DMS 273 (cell line): ENCODE measurements at regions not wholly inside any gene's neighbourhood (a gene's known extent, or its start where the extent isn't known, plus 50 kb on each side); places are given as distances from the start of the nearest gene placed in this dataset.

Experiments used
- DNase-seq: peaks from one replicate; lab custom pipeline; 2025; ENCODE audit not compliant: unreplicated experiment; lab: John Stamatoyannopoulos, UW

DNA sequence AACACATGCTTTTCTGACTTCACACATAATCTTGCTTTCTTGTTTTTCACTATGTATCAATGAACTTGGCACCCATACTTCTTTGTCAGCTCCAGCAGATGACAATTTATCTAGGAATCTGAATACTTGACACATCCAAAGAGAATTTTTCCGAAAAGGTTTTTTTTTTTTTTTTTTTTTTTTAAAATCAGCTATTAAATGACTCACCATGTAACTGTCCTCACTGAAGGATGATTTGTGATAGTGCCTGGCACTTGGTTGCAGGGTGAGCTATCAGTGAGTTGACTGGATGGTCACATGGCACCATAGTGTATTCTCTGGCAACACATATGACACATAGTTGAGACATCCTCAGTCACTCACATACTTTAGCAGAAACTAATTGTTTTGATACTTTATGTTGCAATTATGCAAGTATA is 133.4 kb upstream of the E2F8 start:
- no peak for DNase-seq

DNA sequence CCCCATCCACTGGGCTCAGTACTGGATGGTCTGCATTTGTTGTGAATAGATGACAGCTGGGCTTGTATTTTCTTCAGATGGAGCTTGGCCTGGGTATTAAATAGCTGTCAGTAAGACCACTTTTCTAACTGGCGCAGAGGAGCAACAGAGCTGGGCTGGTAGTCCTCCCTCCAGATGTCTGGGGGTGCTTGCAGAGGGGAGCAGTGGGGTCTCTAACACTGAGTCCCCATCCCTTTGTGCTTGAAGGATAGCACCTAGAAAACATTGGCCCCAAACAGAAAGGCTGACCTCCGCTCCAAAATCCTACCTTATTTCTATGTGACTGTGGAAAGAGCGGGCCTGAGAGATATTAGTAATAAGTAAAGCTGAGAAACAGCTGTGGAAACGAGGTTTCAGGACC is 131.6 kb upstream of the E2F8 start:
- no peak for DNase-seq

DNA sequence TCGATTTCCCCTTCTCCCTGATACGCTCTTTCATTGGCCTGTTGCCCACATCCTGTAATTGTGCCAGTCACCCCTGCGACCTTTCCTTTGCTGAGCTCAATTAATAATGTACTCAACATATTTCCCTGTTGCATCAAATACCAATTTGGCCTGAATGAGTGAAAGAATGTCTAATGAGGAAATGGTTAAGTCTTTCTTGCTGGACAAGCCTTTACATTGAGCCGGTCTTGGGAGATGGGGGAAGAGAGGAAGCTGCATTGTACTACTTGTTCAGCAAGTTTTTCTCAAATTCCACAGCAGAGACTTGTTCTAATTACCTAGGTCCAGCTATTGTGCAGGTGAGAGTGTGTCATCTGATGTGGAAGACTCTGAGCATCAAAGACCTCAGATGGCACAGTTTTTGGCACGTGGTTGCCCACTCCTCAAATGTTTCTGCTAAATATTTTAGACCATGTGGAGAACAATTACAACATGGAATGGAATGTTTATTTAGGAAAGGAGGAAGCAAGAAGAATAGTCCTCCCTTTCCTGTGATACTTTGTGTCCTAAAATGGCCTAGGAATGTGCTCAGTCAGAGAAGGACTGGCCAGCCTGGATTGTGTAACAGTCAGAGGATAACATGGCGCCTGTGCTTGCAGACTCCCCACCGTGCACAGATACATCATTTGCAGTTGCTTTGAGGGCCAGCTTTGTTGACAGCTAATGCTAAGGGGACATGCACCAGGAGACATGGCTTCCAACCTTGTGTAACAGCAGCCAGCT is 129.5 kb upstream of the E2F8 start:
- no peak for DNase-seq

DNA sequence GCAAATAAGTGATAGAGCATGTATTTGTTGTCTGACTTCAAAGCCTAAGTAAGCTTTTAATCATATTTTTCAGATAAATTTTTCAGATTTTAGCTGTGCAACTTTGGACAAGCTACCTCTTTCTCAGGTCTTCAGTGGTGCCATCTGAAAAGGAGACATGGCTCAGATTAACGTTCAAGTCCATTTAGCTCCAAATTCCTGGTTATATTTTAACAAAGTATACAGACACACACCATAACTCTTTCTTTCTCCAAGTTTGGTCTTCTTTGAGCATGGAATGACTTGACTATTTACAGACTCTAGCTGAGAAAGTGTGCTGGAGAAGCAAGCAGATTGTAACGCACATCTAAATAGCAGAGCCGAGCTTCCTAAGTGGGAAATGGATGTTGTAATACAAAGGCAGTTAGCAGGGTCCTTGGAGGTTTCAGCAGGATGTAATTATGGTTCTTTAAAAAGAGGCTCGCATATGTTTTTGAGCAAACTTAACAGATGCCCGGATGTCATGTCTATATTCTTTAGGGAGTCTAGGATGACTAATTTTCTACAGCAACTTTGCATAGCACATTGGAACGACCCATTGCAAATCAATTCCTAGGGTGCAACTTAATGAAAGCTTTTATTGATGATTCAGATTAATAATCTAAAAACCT is 128.1 kb upstream of the E2F8 start:
- peak; percentile 48 for DNase-seq

DNA sequence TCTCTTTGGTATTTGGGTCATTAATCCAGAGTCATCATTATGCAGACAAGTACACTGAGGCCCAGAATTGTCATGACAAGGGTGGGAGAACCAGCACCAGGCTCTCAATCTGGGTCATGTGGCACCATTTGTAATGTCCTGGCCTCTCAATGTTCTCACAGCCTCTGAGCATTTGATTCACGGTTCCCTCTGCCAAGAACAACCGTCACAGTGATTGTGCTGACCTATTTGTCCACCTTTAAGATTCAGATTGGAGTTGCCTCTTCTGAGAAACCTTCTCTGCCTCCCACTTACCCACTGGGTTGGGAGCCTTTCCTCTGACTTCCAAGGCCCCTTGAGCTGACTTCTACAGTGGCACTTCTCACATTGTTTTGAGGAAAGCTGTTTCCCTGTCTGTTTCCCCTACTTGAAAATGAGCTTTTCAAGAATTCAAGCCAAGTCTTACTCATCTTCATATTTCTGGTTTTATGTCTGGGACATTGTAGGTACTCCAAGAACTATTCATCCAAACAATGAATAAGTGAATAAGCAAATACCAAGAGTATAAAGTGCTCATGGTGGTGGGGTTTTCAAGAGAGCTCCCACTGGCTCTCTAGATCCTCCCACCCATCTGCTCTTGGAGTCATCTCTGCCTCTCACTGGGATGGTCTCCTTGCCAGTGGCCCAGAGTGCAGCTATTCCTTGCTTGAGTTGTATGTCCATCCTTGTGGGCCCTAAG is 126.4 kb upstream of the E2F8 start:
- DNase-seq = no peak

DNA sequence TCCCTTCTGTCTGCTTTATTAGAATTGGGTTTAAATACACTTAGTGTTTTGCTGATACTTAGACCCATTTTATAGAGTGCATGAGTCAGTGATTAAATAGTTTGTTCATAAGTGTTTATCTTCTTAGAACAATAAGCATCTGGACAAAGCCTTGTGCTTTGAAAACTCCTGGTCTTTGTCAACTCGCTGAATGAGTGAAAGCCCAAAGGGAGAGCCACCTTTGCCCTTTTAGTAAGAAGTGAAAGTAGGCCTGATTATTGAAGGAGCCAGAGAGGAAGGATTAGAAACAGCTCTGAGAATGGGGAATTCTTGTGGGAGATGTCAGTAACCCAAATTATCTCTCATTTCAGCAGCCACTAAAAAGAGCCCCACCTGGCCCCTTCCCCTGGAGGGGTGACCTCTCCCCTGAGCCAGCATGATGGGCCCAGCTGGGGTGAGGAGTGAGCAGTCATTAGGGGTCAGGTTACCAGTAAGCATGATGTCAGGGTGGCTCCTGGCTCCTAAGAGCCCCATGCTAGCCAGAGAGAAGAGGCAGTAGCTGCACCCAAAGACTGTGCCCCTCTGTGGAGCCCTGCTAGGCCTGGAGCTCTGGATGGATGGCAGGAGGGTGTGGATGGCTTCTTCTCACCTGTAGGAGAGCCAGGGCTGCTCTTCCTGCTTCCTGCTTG is 125.1 kb upstream of the E2F8 start:
- DNase-seq = peak; percentile 4

DNA sequence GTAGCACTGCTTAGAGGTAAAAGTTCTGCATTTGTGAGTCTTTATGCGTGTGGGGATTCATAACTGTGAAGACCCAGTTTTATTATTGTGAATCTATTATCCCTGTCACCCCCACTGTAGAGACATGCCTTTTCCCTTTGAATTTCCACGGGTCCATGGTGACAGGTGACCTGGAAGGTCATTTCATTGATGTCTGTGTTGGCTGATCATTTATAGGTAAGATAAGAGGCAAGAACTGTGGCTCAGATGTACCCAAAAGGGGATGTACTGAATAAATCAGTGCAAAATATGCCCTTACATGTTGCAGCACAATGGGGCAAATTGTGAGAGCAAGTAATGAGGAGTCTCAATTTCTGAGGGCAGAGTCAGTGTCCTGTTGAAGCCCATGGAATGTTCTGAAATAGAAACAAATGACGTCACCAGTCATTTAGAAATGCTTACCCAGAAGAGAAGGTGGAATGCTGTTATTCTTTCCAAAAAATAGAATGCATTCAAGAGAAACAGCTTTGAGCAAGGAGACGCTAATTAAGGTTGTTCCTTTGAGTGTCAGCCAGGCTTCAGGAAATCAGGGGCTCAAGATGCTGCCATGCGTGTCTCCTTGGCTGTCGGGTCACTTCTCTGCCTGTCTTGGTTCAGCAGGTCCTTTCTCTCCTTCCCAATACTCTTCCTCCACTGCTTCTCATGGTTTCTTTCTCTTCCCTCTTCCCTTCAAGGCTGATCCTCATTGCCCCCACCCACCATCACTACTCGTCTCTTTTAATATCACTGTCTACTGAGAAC is 118.7 kb upstream of the E2F8 start:
- DNase-seq = no peak

DNA sequence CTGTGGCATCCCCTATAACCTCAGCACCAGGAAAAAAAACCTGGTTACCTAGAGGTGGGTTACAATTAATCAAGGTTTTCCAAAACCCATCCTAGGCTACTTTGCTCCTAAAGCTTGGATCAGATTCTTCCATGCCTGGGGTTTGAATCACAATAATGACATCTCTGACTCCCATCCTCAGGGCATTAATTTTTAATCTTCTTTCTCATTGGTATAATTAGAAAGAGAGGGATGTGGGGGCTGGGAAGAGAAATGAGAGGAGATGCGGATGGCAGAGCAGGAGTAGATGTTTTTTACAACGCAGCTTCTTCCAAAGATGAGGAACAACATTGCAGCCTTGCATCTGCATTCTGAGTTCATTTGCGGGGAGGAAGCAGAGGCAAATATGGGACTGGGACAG is 117.2 kb upstream of the E2F8 start:
- DNase-seq = no peak

DNA sequence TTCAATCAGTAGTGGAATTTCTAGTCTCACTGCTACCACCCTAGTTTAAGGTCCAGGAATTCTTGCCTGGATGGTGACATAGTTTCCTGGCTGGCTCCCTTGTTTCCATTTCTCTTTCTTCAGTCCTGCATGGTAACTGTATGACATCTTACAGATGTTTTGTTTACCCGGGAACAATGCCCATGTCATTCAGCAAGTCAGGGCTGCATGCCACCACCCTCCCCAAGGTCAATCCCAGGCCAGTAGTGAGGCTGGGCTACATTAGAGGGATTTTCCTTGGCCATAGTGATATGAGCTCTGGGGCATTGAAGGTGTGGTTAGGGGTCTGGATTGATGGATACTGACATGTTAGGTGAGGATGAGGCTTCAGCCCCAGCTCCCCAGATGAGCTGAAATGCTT is 114.9 kb upstream of the E2F8 start:
- DNase-seq = no peak

DNA sequence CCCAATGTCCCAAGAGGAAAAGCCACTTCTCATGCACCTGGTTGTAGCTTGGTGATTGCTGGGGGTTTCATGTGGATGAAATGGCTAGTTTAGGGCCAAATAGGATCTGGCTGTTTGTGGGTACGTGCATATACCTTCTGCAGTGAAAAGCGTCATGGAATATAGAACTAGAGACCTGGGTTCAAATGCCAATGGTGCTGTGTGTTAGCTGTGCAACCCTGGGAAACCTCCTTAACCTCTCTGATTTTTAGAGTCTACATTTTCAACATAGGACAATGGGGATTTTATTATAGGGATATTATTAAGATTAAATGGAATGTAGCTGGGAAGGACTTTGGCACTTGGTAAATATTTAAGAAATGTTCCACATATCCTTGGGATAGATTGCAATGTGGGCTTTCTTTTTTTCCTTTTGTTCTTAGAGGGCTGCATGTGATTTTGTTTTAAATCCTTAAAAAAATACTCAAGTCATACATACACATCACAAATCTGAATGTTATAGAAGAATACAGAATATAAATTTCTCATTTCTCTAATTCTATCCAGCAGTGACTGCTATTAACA is 112.6 kb upstream of the E2F8 start:
- no peak for DNase-seq

DNA sequence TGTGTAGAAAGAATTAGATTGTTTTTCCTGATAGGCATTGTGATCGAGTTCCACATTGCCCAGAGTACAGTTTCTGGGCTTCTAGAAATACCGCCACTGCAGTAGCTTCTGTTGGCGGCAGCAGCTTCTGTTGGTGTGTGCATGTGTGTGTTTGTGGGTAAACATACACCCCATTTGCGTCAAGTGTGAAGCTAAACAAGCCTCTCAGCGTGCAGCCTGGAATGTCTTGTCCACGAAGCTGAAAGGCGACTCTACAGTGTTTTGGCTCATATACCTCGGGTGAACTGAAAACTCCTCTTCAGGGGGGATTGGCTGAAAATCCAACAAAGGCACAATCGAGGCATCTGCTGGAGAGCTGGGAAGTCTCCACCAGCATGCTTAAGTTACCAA is 112.0 kb upstream of the E2F8 start:
- peak; percentile 40 for DNase-seq

DNA sequence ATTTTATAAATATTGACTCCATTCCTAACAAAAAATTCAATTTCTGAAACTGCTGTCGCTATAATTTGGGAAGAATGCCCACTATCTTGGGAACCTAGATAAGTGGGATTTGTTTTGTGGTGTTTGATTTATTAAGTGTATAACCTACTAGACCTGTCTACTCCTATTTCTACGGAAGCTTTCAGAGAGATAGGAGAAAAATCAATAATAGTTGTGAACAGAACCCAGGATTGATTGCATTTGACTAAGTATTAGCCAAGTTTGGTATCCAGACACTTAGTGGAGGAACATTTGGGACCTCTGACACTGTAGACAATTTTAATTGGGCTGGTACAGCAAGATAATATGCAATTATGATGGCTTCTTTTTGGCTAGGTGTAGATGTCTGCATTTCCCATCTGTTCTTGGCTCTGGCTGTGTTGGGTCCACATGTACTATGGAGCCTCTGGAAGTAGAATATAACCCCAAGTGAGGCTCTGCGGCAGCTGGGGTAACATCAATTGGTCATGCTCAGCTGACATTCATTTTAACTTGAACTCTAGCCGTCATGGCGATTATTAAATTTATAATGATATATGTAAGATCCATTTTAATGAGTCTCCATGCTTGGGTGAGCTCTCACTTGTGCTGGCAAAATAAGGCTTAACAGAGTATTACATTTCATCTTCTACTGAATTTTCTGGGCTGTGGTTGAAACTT is 111.5 kb upstream of the E2F8 start:
- peak; percentile 67 for DNase-seq

DNA sequence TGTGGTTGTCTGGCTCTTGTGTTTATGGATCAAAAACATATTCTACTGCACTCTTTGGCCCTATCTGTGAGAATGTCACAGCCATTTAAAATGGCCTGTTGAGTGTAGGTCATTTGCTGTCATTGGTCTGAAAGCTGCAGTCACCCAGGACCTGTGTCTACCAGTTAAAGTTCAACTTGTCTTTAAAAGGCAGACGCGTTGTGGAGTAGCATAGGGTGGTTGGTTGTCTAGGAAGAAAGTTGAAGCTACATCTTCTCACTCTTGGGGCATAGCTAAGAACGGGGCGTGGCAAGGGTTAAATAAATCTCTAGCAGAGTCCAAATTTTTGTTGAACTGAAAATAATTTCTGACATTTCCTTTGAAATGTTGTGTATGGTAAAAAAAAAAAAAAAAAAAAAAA is 110.7 kb upstream of the E2F8 start:
- DNase-seq = no peak

DNA sequence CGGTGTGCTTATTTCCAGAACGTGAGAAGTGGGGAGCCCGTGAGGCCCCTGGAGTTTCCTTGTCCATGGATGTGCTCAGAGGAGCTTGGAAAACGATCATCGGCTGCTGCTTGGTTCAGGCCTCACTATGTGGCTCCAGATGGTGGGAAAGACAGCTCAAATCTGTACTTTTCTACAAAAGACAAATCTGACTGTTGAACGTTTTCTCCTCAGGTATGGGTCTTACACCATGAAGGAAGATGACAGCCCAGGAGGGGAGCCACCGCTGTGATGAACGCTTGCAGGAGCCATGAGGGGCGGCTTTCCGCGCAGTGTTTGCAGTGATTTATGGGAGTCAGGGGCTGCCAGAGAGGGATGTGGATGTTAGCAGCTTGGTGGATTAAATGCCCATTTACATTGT is 109.4 kb upstream of the E2F8 start:
- no peak for DNase-seq

DNA sequence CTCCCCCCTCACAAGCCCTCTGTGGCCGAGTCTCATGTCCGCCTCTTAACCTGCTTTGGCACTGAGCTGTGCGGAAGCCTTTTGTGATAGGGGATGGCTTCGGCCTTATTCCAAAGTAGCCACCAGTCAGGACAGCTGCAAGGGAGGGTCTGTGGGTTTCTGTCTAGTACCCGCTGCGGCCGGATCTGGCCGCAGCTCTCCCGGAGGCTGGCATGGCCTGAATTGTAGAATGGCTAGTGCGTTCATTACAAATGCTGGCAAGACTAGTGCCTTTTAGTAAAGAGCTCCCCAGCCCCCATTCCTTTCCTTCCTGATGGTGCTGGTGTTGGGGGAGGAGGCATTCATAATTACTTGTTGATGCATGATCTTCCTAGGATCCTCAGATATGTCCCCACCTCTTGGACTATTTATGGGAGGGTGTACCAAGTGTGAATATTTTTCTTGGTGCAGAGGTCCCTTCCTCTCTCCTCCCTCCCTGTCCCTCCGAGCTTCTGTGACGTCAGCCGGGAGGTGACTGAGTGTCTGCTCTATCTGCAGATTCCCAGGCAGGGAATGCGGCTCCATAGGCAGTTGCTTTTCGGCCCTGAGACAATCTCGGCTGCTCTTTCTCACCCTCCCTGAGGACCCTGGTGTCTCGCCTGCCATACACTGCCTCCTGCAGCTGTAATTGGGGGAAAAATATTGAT is 108.7 kb upstream of the E2F8 start:
- DNase-seq = no peak

DNA sequence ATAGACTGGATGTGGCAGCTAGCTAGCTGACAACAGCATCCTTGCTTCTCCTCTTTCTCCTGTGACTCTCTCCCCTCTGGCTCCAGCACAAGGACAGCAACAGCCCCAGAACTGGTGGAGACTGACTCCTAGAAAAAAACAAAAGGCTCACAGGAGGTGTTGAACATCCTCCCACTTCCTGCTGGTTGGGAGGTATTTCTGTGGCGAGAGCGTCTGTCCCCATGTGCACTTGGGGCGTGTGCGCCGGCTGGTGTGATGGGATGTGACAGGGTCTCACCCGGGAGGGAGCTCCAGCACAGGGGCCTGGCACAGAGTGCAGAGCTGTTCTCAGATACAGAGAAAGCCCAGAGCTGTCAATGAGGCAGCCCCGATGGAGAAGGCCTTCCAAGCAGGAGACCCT is 107.2 kb upstream of the E2F8 start:
- no peak for DNase-seq

DNA sequence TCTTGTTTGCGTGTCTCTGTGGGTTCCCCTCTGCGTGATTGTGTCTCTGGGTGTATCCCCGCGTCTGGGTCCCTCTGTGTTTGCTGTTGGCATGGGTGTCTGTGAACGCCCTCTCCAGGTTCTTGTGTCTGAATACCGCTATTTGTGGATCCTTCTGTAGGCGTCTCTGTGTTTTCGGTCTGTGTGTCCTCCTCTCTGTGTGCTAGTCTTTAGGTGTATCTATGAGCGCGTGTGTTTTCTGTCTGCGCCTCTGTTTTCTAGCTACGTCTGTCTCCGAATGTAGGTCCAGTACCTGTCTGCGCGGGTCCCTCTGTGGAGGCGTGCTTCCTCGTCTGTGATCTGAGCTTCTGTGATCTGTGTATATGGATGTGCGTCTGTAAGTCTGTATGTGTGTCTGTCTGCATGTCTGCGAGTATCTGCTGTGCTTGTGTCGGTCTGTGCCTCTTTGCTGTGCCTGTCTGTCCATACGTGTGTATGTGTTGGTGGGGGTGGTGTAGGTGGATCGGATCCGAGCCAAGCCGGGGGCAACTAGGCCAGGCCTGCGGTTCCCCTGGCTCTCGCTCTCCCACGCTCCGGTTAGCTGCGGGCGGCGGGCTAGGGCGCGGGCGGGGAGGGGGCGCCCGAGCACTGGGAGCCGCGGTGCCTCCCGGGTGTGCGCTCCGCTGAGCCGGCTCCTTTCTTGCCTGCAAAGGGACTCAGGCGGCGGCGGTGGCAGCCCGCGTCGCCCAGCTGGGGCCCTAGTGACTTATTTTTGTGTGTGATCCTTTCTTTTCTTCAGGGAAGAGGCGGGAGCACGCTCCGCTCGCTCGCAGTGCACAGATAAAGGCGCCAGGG is 105.3 kb upstream of the E2F8 start:
- DNase-seq = peak; percentile 56

DNA sequence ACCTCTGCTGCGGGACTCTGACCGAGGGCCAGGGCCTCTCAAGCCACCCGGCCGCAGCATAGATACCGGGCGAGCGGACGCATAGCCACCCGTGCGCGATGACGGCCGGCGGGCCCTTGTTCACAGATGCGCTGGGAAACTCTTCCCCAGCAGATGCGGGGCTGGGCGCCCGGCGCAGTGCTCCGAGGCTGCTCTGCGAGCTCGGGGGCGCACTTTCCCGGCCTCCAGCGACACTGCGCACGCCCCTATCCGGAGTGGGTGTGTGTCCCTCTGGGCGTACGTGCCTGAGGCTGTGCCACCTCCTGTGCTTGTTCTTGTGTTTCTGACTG is 104.7 kb upstream of the E2F8 start:
- DNase-seq = peak; percentile 66
